ENCODE measurements at regions not wholly inside any gene's neighbourhood (a gene's known extent, or its start where the extent isn't known, plus 50 kb on each side); places are given as distances from the start of the nearest gene placed in this dataset.
"Not testable (repeated sequence)": the region's sequence is repeated elsewhere in the genome, so short reads cannot be mapped to it uniquely, and the experiment has no call there.

GRCh38 chr20:60790339-60790738 lies 461.7 kb upstream of the CDH4 start:
- not testable (repeated sequence) for H3K4me1 ChIP-seq (ENCODE audit: control insufficient read depth, insufficient read depth, low read length, unreplicated experiment); H3K27me3 ChIP-seq (ENCODE audit: insufficient read depth, low read length); H2AFZ ChIP-seq (ENCODE audit: low read length, unreplicated experiment); H3K4me3 ChIP-seq (ENCODE audit: low read depth, low read length); H3K79me2 ChIP-seq (ENCODE audit: control insufficient read depth, insufficient read depth, low read length, unreplicated experiment); H3K36me3 ChIP-seq (ENCODE audit: insufficient read depth, low read length); H3K27ac ChIP-seq (ENCODE audit: low read depth, low read length)

- Histone ChIP-seq H3K4me1 (ENCODE audit: control insufficient read depth, insufficient read depth, low read length, unreplicated experiment) (no peaks in the 10 kb centered on the region), H3K27ac (ENCODE audit: low read depth, low read length) (no peak overlapping the region), H3K27me3 (ENCODE audit: insufficient read depth, low read length) (no peaks in the 10 kb centered on the region), H3K4me3 (ENCODE audit: low read depth, low read length) (no peak overlapping the region), H3K79me2 (ENCODE audit: control insufficient read depth, insufficient read depth, low read length, unreplicated experiment) (no peaks in the 10 kb centered on the region), H2AFZ (ENCODE audit: low read length, unreplicated experiment) (no peak overlapping the region), H3K36me3 (ENCODE audit: insufficient read depth, low read length) (no peaks in the 10 kb centered on the region)
Measured at GRCh38 chr20:60791823-60792222, 460.2 kb upstream of the CDH4 start.

- Histone ChIP-seq H2AFZ (ENCODE audit: low read length, unreplicated experiment) (no peak overlapping the region), H3K4me1 (ENCODE audit: control insufficient read depth, insufficient read depth, low read length, unreplicated experiment) (no peaks in the 10 kb centered on the region), H3K4me3 (ENCODE audit: low read depth, low read length) (no peak overlapping the region), H3K27me3 (ENCODE audit: insufficient read depth, low read length) (no peaks in the 10 kb centered on the region), H3K79me2 (ENCODE audit: control insufficient read depth, insufficient read depth, low read length, unreplicated experiment) (no peaks in the 10 kb centered on the region), H3K27ac (ENCODE audit: low read depth, low read length) (no peak overlapping the region), H3K36me3 (ENCODE audit: insufficient read depth, low read length) (no peaks in the 10 kb centered on the region)
Measured at GRCh38 chr20:60792941-60793340, 459.1 kb upstream of the CDH4 start.

- H3K36me3 ChIP-seq (ENCODE audit: insufficient read depth, low read length) = no peaks in the 10 kb centered on the region
- H2AFZ ChIP-seq (ENCODE audit: low read length, unreplicated experiment) = no peak overlapping the region
- no peaks in the 10 kb centered on the region for H3K79me2 ChIP-seq (ENCODE audit: control insufficient read depth, insufficient read depth, low read length, unreplicated experiment)
- H3K27ac ChIP-seq (ENCODE audit: low read depth, low read length) = no peak overlapping the region
- H3K27me3 ChIP-seq (ENCODE audit: insufficient read depth, low read length) = no peaks in the 10 kb centered on the region
- no peaks in the 10 kb centered on the region for H3K4me1 ChIP-seq (ENCODE audit: control insufficient read depth, insufficient read depth, low read length, unreplicated experiment)
- H3K4me3 ChIP-seq (ENCODE audit: low read depth, low read length) = no peak overlapping the region
Measured at GRCh38 chr20:60794674-60795073, 457.4 kb upstream of the CDH4 start.

- Histone ChIP-seq H3K36me3 (ENCODE audit: insufficient read depth, low read length) (no peaks in the 10 kb centered on the region), H3K27me3 (ENCODE audit: insufficient read depth, low read length) (no peaks in the 10 kb centered on the region), H3K79me2 (ENCODE audit: control insufficient read depth, insufficient read depth, low read length, unreplicated experiment) (no peaks in the 10 kb centered on the region), H3K4me1 (ENCODE audit: control insufficient read depth, insufficient read depth, low read length, unreplicated experiment) (no peaks in the 10 kb centered on the region), H3K4me3 (ENCODE audit: low read depth, low read length) (no peak overlapping the region), H2AFZ (ENCODE audit: low read length, unreplicated experiment) (no peak overlapping the region), H3K27ac (ENCODE audit: low read depth, low read length) (no peak overlapping the region)
Measured at GRCh38 chr20:60795651-60796050, 456.4 kb upstream of the CDH4 start.

GRCh38 chr20:60800185-60800584 lies 451.9 kb upstream of the CDH4 start:
- Histone ChIP-seq H2AFZ (ENCODE audit: low read length, unreplicated experiment) (no peak overlapping the region), H3K27me3 (ENCODE audit: insufficient read depth, low read length) (no peaks in the 10 kb centered on the region), H3K27ac (ENCODE audit: low read depth, low read length) (no peak overlapping the region), H3K4me1 (ENCODE audit: control insufficient read depth, insufficient read depth, low read length, unreplicated experiment) (no peaks in the 10 kb centered on the region), H3K36me3 (ENCODE audit: insufficient read depth, low read length) (no peaks in the 10 kb centered on the region), H3K79me2 (ENCODE audit: control insufficient read depth, insufficient read depth, low read length, unreplicated experiment) (no peaks in the 10 kb centered on the region), H3K4me3 (ENCODE audit: low read depth, low read length) (no peak overlapping the region)

GRCh38 chr20:60802676-60803075 lies 449.4 kb upstream of the CDH4 start:
- Histone ChIP-seq H3K36me3 (ENCODE audit: insufficient read depth, low read length) (no peaks in the 10 kb centered on the region), H3K27me3 (ENCODE audit: insufficient read depth, low read length) (no peaks in the 10 kb centered on the region), H3K4me3 (ENCODE audit: low read depth, low read length) (no peak overlapping the region), H3K27ac (ENCODE audit: low read depth, low read length) (no peak overlapping the region), H3K4me1 (ENCODE audit: control insufficient read depth, insufficient read depth, low read length, unreplicated experiment) (no peaks in the 10 kb centered on the region), H3K79me2 (ENCODE audit: control insufficient read depth, insufficient read depth, low read length, unreplicated experiment) (no peaks in the 10 kb centered on the region), H2AFZ (ENCODE audit: low read length, unreplicated experiment) (no peak overlapping the region)

- no peak overlapping the region for H3K4me3 ChIP-seq (ENCODE audit: low read depth, low read length)
- no peaks in the 10 kb centered on the region for H3K27me3 ChIP-seq (ENCODE audit: insufficient read depth, low read length)
- H3K27ac ChIP-seq (ENCODE audit: low read depth, low read length) = no peak overlapping the region
- no peaks in the 10 kb centered on the region for H3K36me3 ChIP-seq (ENCODE audit: insufficient read depth, low read length)
- H2AFZ ChIP-seq (ENCODE audit: low read length, unreplicated experiment) = no peak overlapping the region
- no peaks in the 10 kb centered on the region for H3K79me2 ChIP-seq (ENCODE audit: control insufficient read depth, insufficient read depth, low read length, unreplicated experiment)
- no peaks in the 10 kb centered on the region for H3K4me1 ChIP-seq (ENCODE audit: control insufficient read depth, insufficient read depth, low read length, unreplicated experiment)
Measured at GRCh38 chr20:60803335-60804055, 448.6 kb upstream of the CDH4 start.

- no peak overlapping the region for H3K4me3 ChIP-seq (ENCODE audit: low read depth, low read length)
- no peak overlapping the region for H3K27ac ChIP-seq (ENCODE audit: low read depth, low read length)
- no peak overlapping the region for H2AFZ ChIP-seq (ENCODE audit: low read length, unreplicated experiment)
- H3K4me1 ChIP-seq (ENCODE audit: control insufficient read depth, insufficient read depth, low read length, unreplicated experiment) = no peaks in the 10 kb centered on the region
- H3K79me2 ChIP-seq (ENCODE audit: control insufficient read depth, insufficient read depth, low read length, unreplicated experiment) = no peaks in the 10 kb centered on the region
- H3K27me3 ChIP-seq (ENCODE audit: insufficient read depth, low read length) = no peaks in the 10 kb centered on the region
- H3K36me3 ChIP-seq (ENCODE audit: insufficient read depth, low read length) = no peaks in the 10 kb centered on the region
Measured at GRCh38 chr20:60804240-60804917, 447.7 kb upstream of the CDH4 start.

GRCh38 chr20:60804918-60805630 lies 447.0 kb upstream of the CDH4 start:
- H2AFZ ChIP-seq (ENCODE audit: low read length, unreplicated experiment) = no peak overlapping the region
- H3K27ac ChIP-seq (ENCODE audit: low read depth, low read length) = no peak overlapping the region

GRCh38 chr20:60806354-60806753 lies 445.7 kb upstream of the CDH4 start:
- Histone ChIP-seq H3K4me1 (ENCODE audit: control insufficient read depth, insufficient read depth, low read length, unreplicated experiment) (no peaks in the 10 kb centered on the region), H3K36me3 (ENCODE audit: insufficient read depth, low read length) (no peaks in the 10 kb centered on the region), H3K4me3 (ENCODE audit: low read depth, low read length) (no peak overlapping the region), H3K79me2 (ENCODE audit: control insufficient read depth, insufficient read depth, low read length, unreplicated experiment) (no peaks in the 10 kb centered on the region), H3K27ac (ENCODE audit: low read depth, low read length) (no peak overlapping the region), H3K27me3 (ENCODE audit: insufficient read depth, low read length) (no peaks in the 10 kb centered on the region), H2AFZ (ENCODE audit: low read length, unreplicated experiment) (no peak overlapping the region)

More at GRCh38 chr20:60804918-60805630, 447.0 kb upstream of the CDH4 start:
- no peaks in the 10 kb centered on the region for H3K36me3 ChIP-seq (ENCODE audit: insufficient read depth, low read length)
- no peaks in the 10 kb centered on the region for H3K27me3 ChIP-seq (ENCODE audit: insufficient read depth, low read length)
- no peaks in the 10 kb centered on the region for H3K4me1 ChIP-seq (ENCODE audit: control insufficient read depth, insufficient read depth, low read length, unreplicated experiment)
- no peak overlapping the region for H3K4me3 ChIP-seq (ENCODE audit: low read depth, low read length)
- H3K79me2 ChIP-seq (ENCODE audit: control insufficient read depth, insufficient read depth, low read length, unreplicated experiment) = no peaks in the 10 kb centered on the region

Measured in ACC112 (cell line).